Hepatocyte (in vitro differentiated cells): ENCODE measurements at regions not wholly inside any gene's neighbourhood (a gene's known extent, or its start where the extent isn't known, plus 50 kb on each side); places are given as distances from the start of the nearest gene placed in this dataset.

Source experiments
- EZH2 ChIP-seq: fragments of 200-600 bp; sonication (generic); IDR thresholded peaks from 2 replicates; pipeline ENCODE4 v1.6.1; 2016; ENCODE audit warnings: antibody characterized with exemption, mild to moderate bottlenecking, borderline replicate concordance
- EZH2phosphoT487 ChIP-seq: fragments of 200-600 bp; sonication (generic); IDR thresholded peaks from one replicate; pipeline ENCODE4 v1.6.1; 2018; ENCODE audit warnings: antibody characterized with exemption, mild to moderate bottlenecking, low read depth, moderate library complexity; ENCODE audit not compliant: unreplicated experiment, severe bottlenecking
- TF ChIP-seq, protein P1 (sequence below): fragments of 200-600 bp; sonication (generic); IDR thresholded peaks from 2 replicates; pipeline ENCODE4 v1.5.1; 2016; ENCODE audit warnings: antibody characterized with exemption, mild to moderate bottlenecking; ENCODE audit not compliant: poor library complexity

GRCh38 chr22:49390954-49391353, 436.7 kb downstream of the BRD1 start:
- TF ChIP-seq EZH2phosphoT487 (no peak), EZH2 (no peak)
- TF ChIP-seq, protein P1, sequence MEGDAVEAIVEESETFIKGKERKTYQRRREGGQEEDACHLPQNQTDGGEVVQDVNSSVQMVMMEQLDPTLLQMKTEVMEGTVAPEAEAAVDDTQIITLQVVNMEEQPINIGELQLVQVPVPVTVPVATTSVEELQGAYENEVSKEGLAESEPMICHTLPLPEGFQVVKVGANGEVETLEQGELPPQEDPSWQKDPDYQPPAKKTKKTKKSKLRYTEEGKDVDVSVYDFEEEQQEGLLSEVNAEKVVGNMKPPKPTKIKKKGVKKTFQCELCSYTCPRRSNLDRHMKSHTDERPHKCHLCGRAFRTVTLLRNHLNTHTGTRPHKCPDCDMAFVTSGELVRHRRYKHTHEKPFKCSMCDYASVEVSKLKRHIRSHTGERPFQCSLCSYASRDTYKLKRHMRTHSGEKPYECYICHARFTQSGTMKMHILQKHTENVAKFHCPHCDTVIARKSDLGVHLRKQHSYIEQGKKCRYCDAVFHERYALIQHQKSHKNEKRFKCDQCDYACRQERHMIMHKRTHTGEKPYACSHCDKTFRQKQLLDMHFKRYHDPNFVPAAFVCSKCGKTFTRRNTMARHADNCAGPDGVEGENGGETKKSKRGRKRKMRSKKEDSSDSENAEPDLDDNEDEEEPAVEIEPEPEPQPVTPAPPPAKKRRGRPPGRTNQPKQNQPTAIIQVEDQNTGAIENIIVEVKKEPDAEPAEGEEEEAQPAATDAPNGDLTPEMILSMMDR: no peak
